Keratinocyte (primary cell): ENCODE measurements at regions not wholly inside any gene's neighbourhood (a gene's known extent, or its start where the extent isn't known, plus 50 kb on each side); places are given as distances from the start of the nearest gene placed in this dataset.

Source experiments
- EZH2 ChIP-seq: IDR thresholded peaks from one replicate; pipeline ENCODE4 v1.6.1; 2012; ENCODE audit warnings: inconsistent platforms, mild to moderate bottlenecking, low read length, moderate library complexity
- TF ChIP-seq, protein P1 (sequence below), 3 experiments: IDR thresholded peaks in 1 of 3; conservative IDR thresholded peaks in 1 of 3; optimal IDR thresholded peaks in 1 of 3; 2 replicates in 2 of 3; 3 replicates in 1 of 3; pipeline versions ENCODE3 to v1.5.1; 2011; ENCODE audit warnings: low read length in 3 of 3, mild to moderate bottlenecking in 3 of 3, moderate library complexity in 2 of 3, control low read depth in 1 of 3, inconsistent platforms in 1 of 3; ENCODE audit not compliant: insufficient read depth in 2 of 3; ENCODE audit errors: extremely low read depth in 1 of 3

DNA sequence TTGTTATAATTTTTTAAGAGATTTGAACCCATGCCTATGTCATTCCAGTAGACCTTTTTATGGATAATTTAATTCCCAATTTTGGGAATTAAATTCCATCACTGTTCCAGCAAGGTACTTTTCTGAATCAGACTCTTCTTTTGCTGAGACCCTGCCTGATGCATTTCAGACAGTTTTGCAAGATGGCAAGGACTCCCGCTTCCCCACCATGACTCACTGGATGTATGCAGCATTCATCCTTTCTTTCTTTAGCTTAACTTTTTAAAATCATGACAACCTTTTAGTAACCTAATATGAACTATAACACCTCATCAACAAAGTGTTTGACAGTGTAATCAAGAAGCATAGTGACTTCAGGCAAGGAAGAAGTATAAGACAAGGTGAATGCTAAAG lies 178.1 kb upstream of the LEF1 start:
- TF ChIP-seq, protein P1, sequence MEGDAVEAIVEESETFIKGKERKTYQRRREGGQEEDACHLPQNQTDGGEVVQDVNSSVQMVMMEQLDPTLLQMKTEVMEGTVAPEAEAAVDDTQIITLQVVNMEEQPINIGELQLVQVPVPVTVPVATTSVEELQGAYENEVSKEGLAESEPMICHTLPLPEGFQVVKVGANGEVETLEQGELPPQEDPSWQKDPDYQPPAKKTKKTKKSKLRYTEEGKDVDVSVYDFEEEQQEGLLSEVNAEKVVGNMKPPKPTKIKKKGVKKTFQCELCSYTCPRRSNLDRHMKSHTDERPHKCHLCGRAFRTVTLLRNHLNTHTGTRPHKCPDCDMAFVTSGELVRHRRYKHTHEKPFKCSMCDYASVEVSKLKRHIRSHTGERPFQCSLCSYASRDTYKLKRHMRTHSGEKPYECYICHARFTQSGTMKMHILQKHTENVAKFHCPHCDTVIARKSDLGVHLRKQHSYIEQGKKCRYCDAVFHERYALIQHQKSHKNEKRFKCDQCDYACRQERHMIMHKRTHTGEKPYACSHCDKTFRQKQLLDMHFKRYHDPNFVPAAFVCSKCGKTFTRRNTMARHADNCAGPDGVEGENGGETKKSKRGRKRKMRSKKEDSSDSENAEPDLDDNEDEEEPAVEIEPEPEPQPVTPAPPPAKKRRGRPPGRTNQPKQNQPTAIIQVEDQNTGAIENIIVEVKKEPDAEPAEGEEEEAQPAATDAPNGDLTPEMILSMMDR (optimal IDR thresholded peaks at IDR 0.05 in 1 of 3, IDR thresholded peaks at IDR 0.05 in 1 of 3, conservative IDR thresholded peaks at IDR 0.05 in 1 of 3; ENCODE audit: extremely low read depth in 1 of 3, insufficient read depth in 2 of 3, low read length in 3 of 3) = no peak
- TF ChIP-seq EZH2 = no peak
